Activated T-cell treated with anti-CD3 and anti-CD28 coated beads, Interleukin-2, amount 50 U/mL, for 4 hours (primary cell): ENCODE measurements at regions not wholly inside any gene's neighbourhood (a gene's known extent, or its start where the extent isn't known, plus 50 kb on each side); places are given as distances from the start of the nearest gene placed in this dataset.
"Not testable (repeated sequence)": the region's sequence is repeated elsewhere in the genome, so short reads cannot be mapped to it uniquely, and the experiment has no call there.

Experiments
- ATAC-seq, 2 donors: fragments of 200-7000 bp; cut with Tn5 transposase; one replicate each; pipeline ENCODE4 v1.10.0; 2021
- DNase-seq: peaks from one replicate; pipeline ENCODE4 v3.0.0-alpha.2; 2020
- H3K27me3 Mint-ChIP-seq: one replicate; pipeline ENCODE4 v1.8.0; 2021; ENCODE audit warnings: low read depth, mixed read lengths
- H3K36me3 Mint-ChIP-seq: one replicate; pipeline ENCODE4 v1.8.0; 2022; ENCODE audit warnings: mixed read lengths; ENCODE audit not compliant: insufficient read depth
- H3K4me1 Mint-ChIP-seq: one replicate; pipeline ENCODE4 v1.8.0; 2021; ENCODE audit warnings: low read depth, mixed read lengths
- H3K4me3 Mint-ChIP-seq: one replicate; pipeline ENCODE4 v1.8.0; 2021; ENCODE audit warnings: mild to moderate bottlenecking, moderate library complexity, mixed read lengths
- H3K9me3 Mint-ChIP-seq: one replicate; pipeline ENCODE4 v1.8.0; 2021; ENCODE audit warnings: mixed read lengths

DNA sequence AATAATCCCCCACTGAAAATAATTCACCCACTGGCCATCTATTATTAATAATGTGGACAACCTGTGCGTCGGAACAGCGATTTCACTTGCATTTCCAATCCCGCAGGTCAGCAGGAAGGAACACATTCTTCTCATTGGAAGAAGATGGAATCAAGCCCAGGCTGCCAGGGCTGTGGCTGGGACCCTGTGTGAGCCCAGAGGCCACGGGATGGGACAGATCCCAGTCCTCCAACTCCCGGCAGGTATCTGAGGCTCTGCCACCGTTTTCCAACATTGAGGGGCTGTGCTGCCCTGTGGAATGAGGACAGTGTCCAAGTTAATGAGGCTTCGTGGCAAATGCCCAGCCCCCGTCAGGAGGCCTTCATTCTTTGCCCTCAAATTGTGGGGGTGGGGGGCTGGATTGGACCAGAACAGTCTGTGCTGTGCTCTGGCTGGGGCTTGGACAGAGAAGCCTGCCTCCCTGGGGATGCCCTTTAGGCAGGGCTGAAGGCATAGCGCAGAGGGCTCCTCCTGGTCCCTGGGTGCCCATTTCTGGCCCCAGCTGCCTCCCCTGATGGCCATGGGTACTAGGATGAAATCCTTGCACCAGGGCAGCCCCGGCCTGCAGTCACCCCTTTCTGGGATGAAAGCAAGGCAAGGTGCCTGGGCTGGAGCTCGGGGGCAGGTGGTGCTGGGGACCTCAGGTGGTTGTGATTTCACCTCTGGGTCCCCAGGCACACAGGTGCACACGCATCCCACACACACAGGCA, 195.0 kb upstream of the PPP1R26 start:
- Mint-ChIP-seq H3K27me3 (peaks cover 8% of the 10 kb centered on the region), H3K36me3 (no peaks in the 10 kb centered on the region), H3K9me3 (no peaks in the 10 kb centered on the region), H3K4me3 (no peak overlapping the region), H3K4me1 (no peaks in the 10 kb centered on the region)
- no peak for ATAC-seq
- DNase-seq = no peak

- not testable (repeated sequence) for H3K36me3 Mint-ChIP-seq, H3K4me3 Mint-ChIP-seq, H3K4me1 Mint-ChIP-seq, DNase-seq, ATAC-seq, H3K9me3 Mint-ChIP-seq
- peaks cover 18% of the 10 kb centered on the region for H3K27me3 Mint-ChIP-seq
Observed at GRCh38 chr9:135286187-135286925, 193.2 kb upstream of the PPP1R26 start.

- Mint-ChIP-seq H3K9me3 (no peaks in the 10 kb centered on the region), H3K36me3 (no peaks in the 10 kb centered on the region), H3K4me1 (no peaks in the 10 kb centered on the region), H3K27me3 (peaks cover 21% of the 10 kb centered on the region), H3K4me3 (no peak overlapping the region)
- ATAC-seq = no peak
- DNase-seq = no peak
Observed at GRCh38 chr9:135286961-135287360, 192.6 kb upstream of the PPP1R26 start.

- Mint-ChIP-seq H3K4me1 (no peaks in the 10 kb centered on the region), H3K27me3 (peaks cover 21% of the 10 kb centered on the region), H3K4me3 (no peak overlapping the region), H3K9me3 (no peaks in the 10 kb centered on the region), H3K36me3 (no peaks in the 10 kb centered on the region)
- ATAC-seq (no peak), DNase-seq (no peak)
Observed at GRCh38 chr9:135287627-135288026, 192.0 kb upstream of the PPP1R26 start.

- no peaks in the 10 kb centered on the region for H3K9me3 Mint-ChIP-seq
Observed at GRCh38 chr9:135288054-135288453, 191.5 kb upstream of the PPP1R26 start.

GRCh38 chr9:135289081-135289491, 190.5 kb upstream of the PPP1R26 start:
- DNase-seq = no peak
- Mint-ChIP-seq H3K9me3 (no peaks in the 10 kb centered on the region), H3K4me1 (no peaks in the 10 kb centered on the region), H3K4me3 (no peak overlapping the region), H3K27me3 (peaks cover 21% of the 10 kb centered on the region), H3K36me3 (no peaks in the 10 kb centered on the region)
- ATAC-seq = no peak

More at GRCh38 chr9:135288054-135288453, 191.5 kb upstream of the PPP1R26 start:
- no peak overlapping the region for H3K4me3 Mint-ChIP-seq
- H3K36me3 Mint-ChIP-seq = no peaks in the 10 kb centered on the region
- DNase-seq (no peak), ATAC-seq (no peak)
- H3K27me3 Mint-ChIP-seq = peaks cover 21% of the 10 kb centered on the region
- no peaks in the 10 kb centered on the region for H3K4me1 Mint-ChIP-seq

GRCh38 chr9:135290086-135290485, 189.5 kb upstream of the PPP1R26 start:
- Mint-ChIP-seq H3K27me3 (peaks cover 24% of the 10 kb centered on the region), H3K4me1 (no peaks in the 10 kb centered on the region), H3K4me3 (no peak overlapping the region), H3K9me3 (no peaks in the 10 kb centered on the region), H3K36me3 (no peaks in the 10 kb centered on the region)
- ATAC-seq (no peak), DNase-seq (no peak)

- Mint-ChIP-seq H3K4me1 (no peaks in the 10 kb centered on the region), H3K27me3 (peaks cover 27% of the 10 kb centered on the region), H3K4me3 (no peak overlapping the region), H3K9me3 (no peaks in the 10 kb centered on the region), H3K36me3 (no peaks in the 10 kb centered on the region)
- ATAC-seq (no peak), DNase-seq (no peak)
Observed at GRCh38 chr9:135290566-135290965, 189.0 kb upstream of the PPP1R26 start.

DNA sequence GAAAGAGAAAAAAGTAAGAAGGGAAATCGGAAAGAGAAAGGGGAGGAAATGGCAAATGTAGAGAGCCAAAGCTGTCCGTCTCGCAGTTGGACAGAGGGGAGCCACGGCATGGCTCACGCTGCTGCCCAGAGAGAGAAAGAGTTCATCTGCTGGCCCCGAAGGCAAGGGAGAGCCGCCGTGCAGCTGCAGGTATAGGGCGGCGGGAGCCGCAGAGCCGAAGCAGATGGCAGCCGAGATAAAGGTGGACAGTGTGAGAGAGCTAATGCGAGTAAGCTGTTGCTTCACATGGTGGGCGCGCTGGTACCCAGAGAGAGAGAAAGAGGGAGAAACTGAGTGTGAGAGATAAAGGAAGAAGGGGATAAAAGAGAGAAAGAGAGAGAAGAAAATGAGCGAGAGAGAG, 188.4 kb upstream of the PPP1R26 start:
- no peak for ATAC-seq
- Mint-ChIP-seq H3K4me3 (no peak overlapping the region), H3K9me3 (no peaks in the 10 kb centered on the region), H3K4me1 (no peaks in the 10 kb centered on the region), H3K27me3 (peaks cover 27% of the 10 kb centered on the region), H3K36me3 (no peaks in the 10 kb centered on the region)
- no peak for DNase-seq

DNA sequence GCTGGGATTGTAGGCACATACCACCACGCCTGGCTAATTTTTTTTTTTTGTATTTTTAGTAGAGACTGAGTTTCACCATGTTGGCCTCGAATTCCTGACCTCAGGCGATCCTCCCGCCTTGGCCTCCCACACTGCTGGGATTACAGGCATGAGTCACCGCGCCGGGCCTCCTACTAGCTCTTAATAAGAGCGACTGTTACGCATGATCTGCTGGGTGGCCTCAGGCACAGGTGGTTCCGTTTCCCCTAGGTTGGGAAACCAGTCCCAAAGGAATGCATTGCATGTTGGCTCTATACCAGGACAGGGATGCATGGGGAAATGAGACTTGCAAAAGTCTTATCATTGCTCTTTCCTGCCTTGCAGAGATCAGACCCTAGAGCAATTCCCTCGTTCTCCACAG, 184.7 kb upstream of the PPP1R26 start:
- no peaks in the 10 kb centered on the region for H3K4me1 Mint-ChIP-seq
- H3K9me3 Mint-ChIP-seq = no peaks in the 10 kb centered on the region
- H3K4me3 Mint-ChIP-seq = no peak overlapping the region
- DNase-seq (no peak), ATAC-seq (no peak)
- peaks cover 37% of the 10 kb centered on the region for H3K27me3 Mint-ChIP-seq
- H3K36me3 Mint-ChIP-seq = no peaks in the 10 kb centered on the region

- no peak for DNase-seq
- ATAC-seq = no peak
- Mint-ChIP-seq H3K4me3 (no peak overlapping the region), H3K36me3 (no peaks in the 10 kb centered on the region), H3K4me1 (no peaks in the 10 kb centered on the region), H3K9me3 (no peaks in the 10 kb centered on the region), H3K27me3 (peaks cover 36% of the 10 kb centered on the region)
Observed at GRCh38 chr9:135295551-135296300, 183.9 kb upstream of the PPP1R26 start.

DNA sequence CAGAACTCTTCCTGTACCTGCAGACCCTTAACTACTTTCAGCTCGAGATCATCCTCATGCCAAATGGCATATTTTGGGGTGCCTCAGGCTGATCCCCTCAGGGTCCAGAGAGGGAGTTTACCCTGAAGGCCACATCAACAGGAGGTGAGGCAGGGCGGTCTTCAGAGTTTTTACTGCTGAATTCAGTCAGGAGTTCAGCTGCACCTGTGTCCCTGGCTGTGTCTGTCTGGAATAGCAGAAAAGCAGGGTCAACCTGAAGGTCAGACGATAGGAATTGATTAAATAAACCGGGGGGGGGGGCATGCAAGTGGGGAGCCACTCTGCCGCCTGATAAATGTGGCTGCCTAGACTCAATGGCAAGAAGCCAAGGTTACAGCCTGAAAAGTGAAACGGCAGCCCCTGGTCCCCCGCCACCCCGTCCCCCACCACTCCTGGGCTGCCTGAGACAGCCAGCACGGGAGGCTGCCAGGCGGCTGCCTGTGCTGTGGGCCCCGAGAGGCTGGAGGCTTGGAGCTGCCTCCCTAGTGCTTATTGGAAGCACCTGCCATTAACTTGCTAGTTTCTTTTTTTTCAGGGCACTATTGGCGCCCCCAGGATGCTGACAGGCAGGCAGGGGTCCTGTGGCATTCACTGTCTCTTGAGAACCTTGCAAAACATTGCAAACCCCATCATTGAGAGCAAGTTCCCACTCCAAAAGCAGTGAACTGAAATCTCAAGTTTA, 182.7 kb upstream of the PPP1R26 start:
- H3K9me3 Mint-ChIP-seq = no peaks in the 10 kb centered on the region
- H3K27me3 Mint-ChIP-seq = peaks cover 26% of the 10 kb centered on the region
- no peak overlapping the region for H3K4me3 Mint-ChIP-seq
- DNase-seq = no peak
- no peaks in the 10 kb centered on the region for H3K4me1 Mint-ChIP-seq
- H3K36me3 Mint-ChIP-seq = no peaks in the 10 kb centered on the region
- ATAC-seq = no peak

DNA sequence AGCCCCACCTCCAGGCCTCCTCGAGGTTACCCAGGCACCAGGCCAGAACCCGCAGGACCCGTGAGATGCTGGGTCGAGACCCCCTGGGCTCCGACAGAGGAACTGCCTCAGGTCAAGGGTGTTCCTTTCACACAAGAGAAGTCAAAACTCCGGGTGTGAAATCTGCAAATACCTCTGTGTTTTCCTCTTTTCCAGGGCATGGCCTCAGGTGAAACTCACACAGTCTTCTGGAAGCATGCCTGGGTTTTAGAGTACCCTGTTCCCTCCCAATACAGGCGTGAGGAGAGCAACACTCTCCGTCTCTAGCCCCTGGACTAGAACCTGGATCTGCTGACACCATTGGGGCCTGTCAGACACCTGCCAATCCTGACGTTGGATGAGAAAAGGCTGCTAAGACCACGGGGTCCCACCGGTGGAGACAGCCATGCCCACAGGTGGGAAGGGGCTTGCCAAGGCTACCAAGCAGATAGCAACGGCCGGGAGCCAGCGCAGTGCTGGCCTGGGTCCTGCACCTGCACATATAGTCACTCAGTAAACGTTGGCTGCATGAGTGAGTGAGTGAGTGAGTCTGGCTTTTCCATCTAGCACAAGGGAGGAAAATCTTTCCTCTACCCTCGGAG, 182.0 kb upstream of the PPP1R26 start:
- peaks cover 26% of the 10 kb centered on the region for H3K27me3 Mint-ChIP-seq
- no peaks in the 10 kb centered on the region for H3K9me3 Mint-ChIP-seq
- H3K4me3 Mint-ChIP-seq = no peak overlapping the region
- DNase-seq (no peak), ATAC-seq (no peak)
- H3K36me3 Mint-ChIP-seq = no peaks in the 10 kb centered on the region
- no peaks in the 10 kb centered on the region for H3K4me1 Mint-ChIP-seq

DNA sequence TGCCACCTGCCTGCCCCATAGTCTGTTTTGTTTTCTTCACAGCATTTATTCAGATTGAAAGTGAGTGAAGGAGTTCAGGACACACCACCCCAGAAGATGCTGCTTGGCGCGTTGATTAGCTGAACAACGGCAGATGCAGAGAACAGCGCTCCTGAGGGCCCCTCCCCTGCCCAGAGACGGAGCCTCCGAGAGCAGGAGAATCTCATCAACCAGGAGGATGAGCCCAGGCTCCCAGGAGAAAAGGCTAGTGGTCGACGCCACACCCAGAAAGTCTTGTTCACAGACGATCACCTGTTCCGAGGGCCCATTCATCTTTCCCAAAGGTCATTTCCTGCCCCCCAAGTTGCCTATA, 180.4 kb upstream of the PPP1R26 start:
- Mint-ChIP-seq H3K27me3 (peaks cover 26% of the 10 kb centered on the region), H3K9me3 (no peaks in the 10 kb centered on the region), H3K4me3 (no peak overlapping the region), H3K36me3 (no peaks in the 10 kb centered on the region), H3K4me1 (no peaks in the 10 kb centered on the region)
- ATAC-seq (no peak), DNase-seq (no peak)
